ENCODE measurements at regions not wholly inside any gene's neighbourhood (a gene's known extent, or its start where the extent isn't known, plus 50 kb on each side); places are given as distances from the start of the nearest gene placed in this dataset.

GRCh38 chr1:57474137-57474750 is 50.4 kb upstream of the DAB1 start:
- TF ChIP-seq CTCF (conservative IDR thresholded peaks at IDR 0.05; ENCODE audit: low read depth, low read length) (no peak), EZH2 (IDR thresholded peaks at IDR 0.05; ENCODE audit: borderline replicate concordance, low read depth, low read length, poor library complexity, severe bottlenecking) (no peak)
